IPS DF 19.7 (cell line): ENCODE measurements at regions not wholly inside any gene's neighbourhood (a gene's known extent, or its start where the extent isn't known, plus 50 kb on each side); places are given as distances from the start of the nearest gene placed in this dataset.
"Not testable (repeated sequence)": the region's sequence is repeated elsewhere in the genome, so short reads cannot be mapped to it uniquely, and the experiment has no call there.

ENCODE experiments used
- DNase-seq: peaks from one replicate; pipeline ENCODE4 v3.0.0-alpha.2; 2013; ENCODE audit warnings: low read depth, low spot score

- DNase-seq = no peak
Measured at GRCh38 chrX:122869171-122869570, 314.9 kb upstream of the GRIA3 start.

DNA sequence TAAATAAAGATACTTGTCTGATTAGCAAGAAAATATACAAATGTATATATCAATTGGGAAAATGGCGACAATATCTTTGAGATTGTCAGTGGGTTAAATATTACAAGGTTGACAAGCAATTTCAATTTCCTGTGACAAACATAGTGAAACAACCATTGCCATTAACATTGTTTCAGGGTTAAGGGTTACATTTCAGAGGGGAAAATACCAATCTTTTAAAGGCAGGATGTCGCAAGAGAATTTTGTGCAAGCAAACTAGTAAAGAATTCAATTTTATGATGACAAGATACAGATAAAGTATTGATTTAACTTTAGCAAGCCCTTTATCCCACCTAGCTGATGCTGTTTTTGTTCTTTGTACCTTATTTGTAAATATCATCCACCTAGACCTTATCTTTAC is 305.8 kb upstream of the GRIA3 start:
- no peak for DNase-seq

- no peak for DNase-seq
Measured at GRCh38 chrX:122880952-122881351, 303.1 kb upstream of the GRIA3 start.

DNA sequence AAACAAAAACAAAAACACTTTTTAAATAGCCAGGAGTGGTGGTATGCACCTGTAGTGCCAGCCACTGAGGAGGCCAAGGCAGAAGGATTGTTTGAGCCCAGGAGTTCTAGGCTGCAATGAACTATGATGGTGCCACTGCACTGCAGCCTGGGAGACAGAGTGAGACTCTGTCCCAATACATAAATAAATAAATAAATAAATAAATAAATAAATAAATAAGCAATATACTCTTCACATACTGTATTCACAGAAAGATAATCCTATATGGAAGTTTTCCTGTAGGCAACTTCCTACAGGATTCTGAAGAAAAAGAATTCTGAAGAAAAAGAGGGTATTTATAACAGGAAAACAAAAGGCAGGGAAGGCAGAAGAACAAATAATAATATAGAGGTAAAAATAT is 293.3 kb upstream of the GRIA3 start:
- no peak for DNase-seq

- no peak for DNase-seq
Measured at GRCh38 chrX:122906726-122907125, 277.4 kb upstream of the GRIA3 start.

DNA sequence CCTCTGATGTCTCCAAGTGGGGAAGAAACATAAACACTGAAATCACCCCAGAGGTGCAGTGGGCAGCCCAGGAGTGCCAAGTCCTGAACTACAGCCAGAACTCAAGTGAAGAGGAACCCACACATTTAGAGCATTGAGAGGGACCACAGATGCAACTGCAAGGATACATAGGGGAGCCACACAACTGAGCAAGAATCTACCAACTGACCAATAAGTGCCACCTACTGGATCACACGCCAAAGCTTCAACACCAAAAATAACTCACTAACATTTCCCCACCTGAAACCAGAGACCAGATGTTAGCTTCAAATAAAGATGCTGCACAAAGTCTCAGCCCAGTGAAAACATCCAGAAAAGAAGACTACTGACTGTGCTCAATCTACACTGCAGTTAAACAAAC is 276.7 kb upstream of the GRIA3 start:
- no peak for DNase-seq

- no peak for DNase-seq
Measured at GRCh38 chrX:122910697-122911096, 273.4 kb upstream of the GRIA3 start.

GRCh38 chrX:122913134-122913533 is 270.9 kb upstream of the GRIA3 start:
- no peak for DNase-seq

GRCh38 chrX:122913764-122914163 is 270.3 kb upstream of the GRIA3 start:
- no peak for DNase-seq

- DNase-seq = no peak
Measured at GRCh38 chrX:122914256-122914655, 269.8 kb upstream of the GRIA3 start.

- DNase-seq = no peak
Measured at GRCh38 chrX:122934131-122934530, 249.9 kb upstream of the GRIA3 start.

- DNase-seq = no peak
Measured at GRCh38 chrX:122940199-122940598, 243.9 kb upstream of the GRIA3 start.

DNA sequence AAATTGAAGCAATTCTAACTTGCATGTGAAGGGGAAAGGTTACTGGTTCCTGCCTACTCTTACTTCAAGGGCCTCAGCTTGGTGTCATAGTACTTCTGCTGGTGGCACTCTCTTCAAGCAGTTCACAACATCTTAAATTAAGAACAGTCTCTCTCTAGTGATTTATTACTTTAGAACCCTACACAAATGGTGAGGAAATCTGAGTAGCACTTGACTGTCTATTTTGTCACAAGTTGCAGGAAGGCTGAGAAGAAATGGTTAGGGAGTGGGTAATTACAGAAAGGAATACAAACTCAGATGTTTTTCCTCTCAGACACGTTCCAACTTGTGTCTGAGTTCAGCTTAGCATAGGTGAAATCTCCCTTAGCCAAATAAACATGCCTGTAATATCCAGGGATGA is 242.3 kb upstream of the GRIA3 start:
- no peak for DNase-seq

- DNase-seq = no peak
Measured at GRCh38 chrX:122943918-122944317, 240.2 kb upstream of the GRIA3 start.

DNA sequence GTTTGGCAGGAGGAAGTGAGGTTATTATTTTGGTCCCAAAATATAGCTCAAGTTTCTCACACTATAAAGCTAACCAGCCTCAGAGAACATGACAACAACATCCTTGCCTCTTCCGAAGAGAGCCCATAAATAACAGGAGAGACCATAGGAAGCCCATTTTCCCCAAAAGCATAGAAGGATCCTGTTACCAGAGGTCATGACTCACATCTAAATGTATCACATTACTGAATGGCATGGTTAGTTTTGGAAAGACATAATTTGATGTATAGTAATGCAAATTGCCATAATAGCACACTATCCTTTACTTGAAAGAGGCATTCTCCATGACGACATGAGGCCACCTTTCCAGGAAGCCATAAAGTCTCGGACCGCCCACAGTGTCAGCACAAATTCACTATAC is 238.8 kb upstream of the GRIA3 start:
- DNase-seq = no peak

- no peak for DNase-seq
Measured at GRCh38 chrX:122972604-122973003, 211.5 kb upstream of the GRIA3 start.

DNA sequence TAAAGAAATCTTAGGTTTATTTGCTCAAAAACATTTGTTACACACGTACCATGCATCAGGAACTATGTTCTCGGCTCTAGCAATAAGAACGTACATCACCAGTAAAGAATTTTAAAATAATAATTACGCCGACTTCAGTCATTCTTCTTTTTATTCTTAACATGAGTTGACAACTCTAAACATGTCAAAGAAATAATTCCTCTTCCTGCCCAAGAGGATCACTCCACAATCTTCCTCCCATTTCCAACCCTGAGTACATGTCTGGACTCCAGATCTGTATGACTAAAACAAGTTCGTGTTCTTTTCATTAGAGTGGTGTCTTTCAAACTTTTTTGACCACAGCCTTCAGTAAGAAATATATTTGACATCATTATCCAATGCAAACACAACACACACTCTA is 201.6 kb upstream of the GRIA3 start:
- DNase-seq = no peak

DNA sequence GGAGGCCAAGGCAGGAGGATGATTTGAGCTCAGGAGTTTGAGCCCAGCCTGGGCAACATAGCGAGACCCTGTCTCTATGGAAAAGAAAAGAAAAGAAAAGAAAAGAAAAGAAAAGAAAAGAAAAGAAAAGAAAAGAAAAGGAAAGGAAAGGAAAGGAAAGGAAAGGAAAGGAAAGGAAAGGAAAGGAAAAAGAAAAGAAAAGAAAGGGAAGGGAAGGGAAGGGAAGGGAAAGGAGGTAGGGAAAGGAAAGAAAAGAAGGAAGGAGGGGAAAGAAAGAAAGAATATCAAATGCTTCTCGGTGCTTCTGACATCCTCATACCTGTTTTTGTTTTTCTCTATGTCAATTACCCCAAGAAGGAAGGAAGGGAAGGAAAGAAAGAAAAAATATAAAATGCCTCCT is 181.2 kb upstream of the GRIA3 start:
- DNase-seq = not testable (repeated sequence)

GRCh38 chrX:123013141-123013540 is 170.9 kb upstream of the GRIA3 start:
- no peak for DNase-seq

DNA sequence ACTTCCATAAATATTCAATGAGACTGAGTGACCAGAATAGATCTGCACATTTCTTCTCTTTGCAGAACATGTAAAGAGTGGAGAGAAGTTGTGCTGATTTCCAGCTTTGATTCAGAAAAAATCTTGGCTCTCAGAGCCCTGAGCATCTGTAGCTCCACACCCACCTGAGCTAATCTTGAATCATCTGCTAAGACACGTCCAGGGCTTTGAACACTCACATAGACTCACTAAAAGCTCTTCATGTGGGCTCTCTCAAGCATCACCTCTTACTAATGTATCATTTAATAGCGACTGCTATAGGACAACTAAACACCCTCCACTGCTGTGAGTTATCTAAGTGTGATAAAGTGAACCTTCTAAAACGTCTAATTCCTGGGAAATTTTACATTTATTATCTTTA is 147.7 kb upstream of the GRIA3 start:
- no peak for DNase-seq

- no peak for DNase-seq
Measured at GRCh38 chrX:123049071-123049625, 134.9 kb upstream of the GRIA3 start.

DNA sequence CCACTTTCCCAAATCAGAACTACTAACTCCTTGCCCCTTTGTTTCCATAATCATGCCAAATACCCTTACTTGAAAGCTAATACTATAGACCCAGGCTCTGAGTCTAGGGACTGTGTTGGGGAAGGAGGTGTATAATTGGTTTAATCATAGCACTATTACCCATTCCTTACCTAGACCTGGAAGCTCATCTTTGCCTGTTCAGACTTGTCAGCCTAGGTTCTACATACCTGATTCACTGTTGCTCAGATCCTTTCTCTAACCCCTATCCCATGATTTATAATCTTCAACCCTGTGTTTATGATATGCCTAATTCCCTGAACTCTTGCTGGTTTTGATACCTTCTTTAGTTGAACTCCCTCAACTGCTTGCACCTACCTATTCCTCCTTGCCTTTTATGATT is 123.1 kb upstream of the GRIA3 start:
- DNase-seq = no peak

DNA sequence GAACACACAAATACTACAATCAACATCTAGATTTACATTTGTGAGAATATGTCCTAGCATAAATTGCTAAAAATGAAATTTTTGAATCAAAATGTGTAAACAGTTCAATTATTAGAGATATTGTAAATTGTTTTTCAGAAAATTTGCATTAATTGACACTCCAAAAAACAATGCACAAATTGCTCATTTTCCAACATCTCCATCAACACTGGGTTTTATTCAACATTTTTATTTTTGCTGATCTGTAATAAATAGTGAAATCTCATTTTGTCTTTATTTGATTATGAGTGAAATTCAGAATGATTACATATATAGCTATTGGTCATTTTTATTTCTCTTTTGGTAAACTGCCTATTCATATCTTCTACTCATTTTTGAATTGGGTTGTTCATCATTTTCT is 120.0 kb upstream of the GRIA3 start:
- no peak for DNase-seq

DNA sequence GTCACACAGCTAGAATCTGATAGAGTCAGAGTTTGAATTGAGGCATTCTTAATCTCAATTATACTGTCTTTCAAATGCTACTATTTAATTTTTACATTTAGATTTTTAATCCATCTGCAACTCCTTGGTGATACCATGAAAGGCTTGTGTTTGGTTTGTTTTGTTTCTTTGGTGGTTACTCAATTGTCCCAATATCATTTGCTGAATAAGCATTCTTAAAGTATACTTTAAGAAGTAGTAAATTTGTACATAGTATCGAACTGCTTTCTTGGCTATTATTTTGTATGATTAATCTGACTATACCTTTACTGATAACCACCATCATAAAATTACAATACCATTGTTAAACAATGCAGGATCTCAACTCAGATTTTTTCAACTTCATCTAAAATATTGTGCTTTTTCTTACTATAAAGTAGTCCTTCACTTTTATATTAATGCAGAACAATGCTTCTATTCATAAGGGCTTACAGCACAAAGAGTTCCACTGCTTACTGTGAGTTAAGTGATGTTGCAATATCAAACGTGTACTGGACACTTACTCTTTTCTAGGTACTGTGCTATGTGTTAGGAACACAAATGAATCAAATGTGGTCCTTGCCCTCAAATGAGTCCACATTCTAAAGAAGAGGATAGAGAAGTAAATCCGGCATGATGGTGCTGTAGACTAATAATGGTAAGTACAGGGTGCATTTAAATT is 111.2 kb upstream of the GRIA3 start:
- DNase-seq = no peak
